ENCODE measurements at regions not wholly inside any gene's neighbourhood (a gene's known extent, or its start where the extent isn't known, plus 50 kb on each side); places are given as distances from the start of the nearest gene placed in this dataset.
A peak's percentile ranks its signal among the peaks of the same experiment; 100 is the strongest.
"Not testable (repeated sequence)": the region's sequence is repeated elsewhere in the genome, so short reads cannot be mapped to it uniquely, and the experiment has no call there.

- DNase-seq, result no peak
These were observed 975.6 kb downstream of the DCDC2C start for GRCh38 chr2:4678927-4679326.

- no peak for DNase-seq
These were observed 976.0 kb downstream of the DCDC2C start for GRCh38 chr2:4679391-4679790.

- no peak for DNase-seq
These were observed 981.5 kb downstream of the DCDC2C start for GRCh38 chr2:4684921-4685320.

GRCh38 chr2:4690913-4691312, 987.5 kb downstream of the DCDC2C start:
- DNase-seq, result no peak

GRCh38 chr2:4693266-4693665, 989.9 kb downstream of the DCDC2C start:
- peak in 2 of 51 donors; percentile 0 to 39 for DNase-seq

GRCh38 chr2:4695281-4695861, 992.0 kb downstream of the DCDC2C start:
- DNase-seq, result no peak

DNA sequence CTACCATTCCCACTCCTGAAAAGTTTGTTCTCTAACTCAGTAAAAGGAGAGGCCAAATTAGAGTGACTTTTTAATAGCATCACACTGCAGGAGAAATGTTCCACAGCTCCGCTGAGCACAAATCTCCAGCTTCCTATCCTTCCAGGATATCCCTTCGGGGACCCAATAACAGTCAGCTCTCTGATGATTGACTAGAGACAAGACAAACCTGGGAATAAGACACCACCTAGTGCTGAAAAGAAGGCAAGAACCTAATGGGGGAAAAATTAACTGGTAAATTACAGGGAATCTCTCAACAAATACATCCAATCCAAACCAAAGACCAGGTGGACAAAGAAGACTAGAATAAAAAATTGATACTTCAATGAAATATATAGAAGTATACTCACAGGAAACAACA, 977.1 kb upstream of the SOX11 start:
- DNase-seq, result no peak

DNA sequence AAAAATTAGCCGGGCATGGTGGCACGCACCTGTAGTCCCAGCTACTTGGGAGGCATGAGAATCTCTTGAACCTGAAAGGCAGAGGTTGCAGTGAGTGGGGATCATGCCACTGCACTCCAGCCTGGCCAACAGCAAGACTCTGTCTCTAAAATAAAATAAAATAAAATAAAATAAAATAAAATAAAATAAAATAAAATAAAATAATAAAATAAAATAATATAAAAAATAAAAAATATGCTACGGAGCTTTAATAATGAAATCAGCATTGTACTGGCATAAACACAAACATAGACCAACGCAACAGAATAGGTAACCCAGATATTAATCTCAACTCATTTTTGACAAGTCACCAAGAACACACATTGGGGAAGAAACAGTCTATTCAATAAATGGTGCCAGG, 973.4 kb upstream of the SOX11 start:
- DNase-seq, result no peak

GRCh38 chr2:4725618-4726017, 966.6 kb upstream of the SOX11 start:
- no peak for DNase-seq

DNA sequence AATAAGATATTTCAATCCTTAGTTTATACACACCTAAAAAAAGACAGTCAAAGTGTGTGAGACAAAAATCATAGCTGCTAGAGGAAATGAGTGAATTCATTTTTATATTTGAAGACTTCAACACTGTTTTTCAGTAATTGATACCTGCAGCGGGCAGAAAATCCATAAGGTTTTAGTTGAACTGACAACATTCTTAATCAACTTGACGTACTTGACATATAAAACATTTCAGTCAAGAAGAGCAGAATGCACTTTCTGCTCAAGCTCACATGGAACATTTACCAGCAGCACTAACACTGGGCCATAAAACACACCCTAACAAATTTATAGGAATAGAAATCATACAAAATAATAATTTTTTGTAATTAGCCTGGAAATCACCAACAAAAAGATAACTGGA, 959.6 kb upstream of the SOX11 start:
- no peak for DNase-seq

- peak in 2 of 51 donors; percentile 21 to 44 for DNase-seq
These were observed 946.9 kb upstream of the SOX11 start for GRCh38 chr2:4745056-4745991.

- no peak for DNase-seq
These were observed 938.5 kb upstream of the SOX11 start for GRCh38 chr2:4753721-4754120.

DNA sequence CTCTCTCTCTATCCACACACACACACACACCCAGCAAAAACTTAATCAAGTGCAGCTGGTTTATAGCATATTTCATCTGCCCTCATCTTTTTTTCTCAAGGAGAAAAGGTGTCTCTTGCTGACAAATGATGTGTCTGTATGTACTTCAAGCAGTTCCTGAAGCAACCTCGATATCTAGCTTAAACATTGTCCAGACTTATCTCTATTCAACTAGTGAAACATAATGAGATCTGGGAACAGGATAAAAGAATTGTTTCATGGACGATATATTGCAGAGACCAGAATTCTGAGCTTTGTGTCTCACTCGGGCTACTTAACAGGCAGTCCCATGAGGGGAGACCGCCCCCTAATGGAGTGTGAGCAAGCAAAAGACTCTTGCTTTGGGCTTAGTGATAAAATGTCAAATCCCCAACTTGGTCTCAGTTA, 929.2 kb upstream of the SOX11 start:
- DNase-seq, result peak in 10 of 51 donors; percentile 2 to 18 (median 4)

DNA sequence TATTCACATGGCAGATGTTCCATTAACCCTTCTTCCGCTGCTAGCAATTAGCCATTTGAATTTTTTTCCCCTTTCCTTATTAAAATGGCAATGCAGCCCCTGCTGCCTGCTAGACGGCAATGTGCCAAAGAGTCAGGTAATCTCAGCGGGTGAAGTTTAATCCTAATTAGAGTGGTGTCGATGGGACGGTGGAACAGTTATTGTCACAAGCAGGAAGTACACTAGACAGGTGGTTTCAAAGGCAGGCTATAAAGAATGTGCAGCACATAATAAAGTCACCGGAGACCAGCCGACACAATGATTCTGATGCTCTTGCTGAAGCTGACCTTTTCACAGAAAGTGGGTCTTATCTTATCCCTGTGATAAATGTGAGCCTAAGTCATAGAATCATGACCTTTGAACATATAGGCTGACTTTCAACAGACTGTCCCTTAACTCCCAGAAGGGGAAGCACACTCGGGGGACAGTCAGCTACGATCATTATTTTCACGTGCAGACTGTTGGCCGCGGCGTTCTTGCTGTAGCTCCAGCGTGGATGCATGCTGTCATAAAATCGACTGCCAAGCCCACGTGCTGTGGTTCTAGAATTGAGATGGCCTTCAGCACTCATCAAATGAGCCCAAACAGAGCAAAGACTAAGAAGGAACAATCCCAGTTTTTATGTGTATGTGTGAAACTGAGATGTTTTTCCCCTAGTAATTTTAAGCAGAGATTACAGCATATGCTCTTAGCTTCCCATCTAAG, 926.2 kb upstream of the SOX11 start:
- DNase-seq, result no peak

GRCh38 chr2:4775668-4776067, 916.5 kb upstream of the SOX11 start:
- DNase-seq, result no peak

DNA sequence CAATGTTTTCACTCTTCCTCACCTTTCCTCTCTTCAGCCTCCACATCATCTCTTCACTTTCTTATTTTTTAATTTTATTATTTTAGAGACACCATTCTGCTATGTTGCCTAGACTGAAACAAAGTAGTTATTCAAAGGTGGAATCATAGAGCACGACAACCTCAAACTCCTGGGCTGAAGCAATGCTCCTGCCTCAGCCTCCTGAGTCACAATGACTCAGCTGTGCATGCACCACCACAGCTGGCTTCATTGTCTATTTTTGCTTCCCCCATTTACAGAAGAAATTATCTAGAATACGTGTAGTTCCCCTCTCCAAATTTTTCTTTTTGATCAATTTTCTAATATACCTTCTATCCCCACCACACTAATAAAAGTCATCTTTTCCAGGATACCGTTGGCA, 911.5 kb upstream of the SOX11 start:
- no peak for DNase-seq

GRCh38 chr2:4782647-4783046, 909.5 kb upstream of the SOX11 start:
- no peak for DNase-seq

DNA sequence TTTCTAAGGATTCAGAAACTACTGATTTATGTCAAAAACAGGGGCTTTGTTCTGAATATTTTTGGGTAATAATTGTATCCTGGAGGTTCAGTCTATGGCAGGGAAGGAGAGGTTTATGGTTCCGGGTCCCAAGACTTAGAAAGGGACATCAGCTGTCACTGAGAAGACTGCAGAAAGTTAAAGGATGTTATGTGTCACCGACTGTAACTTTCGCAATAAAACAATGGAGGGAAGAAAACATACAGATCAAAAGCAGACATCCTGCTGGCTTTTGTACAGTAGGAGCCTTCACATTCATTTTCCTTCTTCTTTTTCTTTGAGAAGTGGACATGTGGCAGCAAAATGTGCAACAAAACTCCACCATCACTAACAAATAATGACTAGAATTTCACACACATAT, 900.7 kb upstream of the SOX11 start:
- DNase-seq, result no peak

- DNase-seq, result no peak
These were observed 900.1 kb upstream of the SOX11 start for GRCh38 chr2:4792126-4792525.

DNA sequence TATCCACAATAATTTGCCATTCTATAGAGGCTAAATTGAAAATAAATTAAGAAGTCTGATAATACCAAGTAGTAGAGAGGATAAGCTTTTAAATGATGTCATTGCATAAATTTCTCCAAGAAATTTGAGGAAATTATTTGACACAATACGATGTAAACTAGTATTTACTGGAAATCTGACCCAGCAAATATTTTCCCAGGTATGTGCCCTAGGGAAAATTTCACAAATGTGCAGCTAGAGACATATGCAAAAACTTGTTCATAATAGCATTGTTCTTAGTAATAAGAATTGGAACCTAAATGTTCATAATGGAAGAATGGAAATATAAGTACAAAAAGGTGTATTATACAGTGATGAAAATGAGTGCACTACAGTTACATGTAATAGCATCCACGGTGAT, 888.8 kb upstream of the SOX11 start:
- DNase-seq, result no peak

GRCh38 chr2:4814137-4814536, 878.0 kb upstream of the SOX11 start:
- DNase-seq, result not testable (repeated sequence)

DNA sequence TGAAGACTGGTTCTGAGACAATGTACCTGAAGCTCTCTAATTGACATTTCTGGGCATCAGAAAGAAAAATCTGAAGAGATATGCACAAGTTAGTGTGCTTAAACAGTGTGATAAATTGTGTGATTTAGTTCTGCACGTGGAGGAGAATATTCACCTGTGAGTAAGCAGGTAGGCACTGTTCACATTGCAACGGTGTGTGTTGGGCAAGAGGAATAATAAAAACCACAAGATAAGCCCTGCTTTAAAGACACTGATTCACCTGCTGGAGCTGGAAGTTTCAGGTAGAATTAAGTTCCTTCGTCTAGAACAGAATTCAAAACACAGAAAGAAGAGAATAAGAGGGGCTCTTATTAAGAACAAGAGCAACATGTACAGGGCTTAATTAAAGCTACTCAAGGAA, 864.3 kb upstream of the SOX11 start:
- no peak for DNase-seq

Data from hypothalamus (tissue), 51 donors.